ENCODE measurements at regions not wholly inside any gene's neighbourhood (a gene's known extent, or its start where the extent isn't known, plus 50 kb on each side); places are given as distances from the start of the nearest gene placed in this dataset.
"Not testable (repeated sequence)": the region's sequence is repeated elsewhere in the genome, so short reads cannot be mapped to it uniquely, and the experiment has no call there.

GRCh38 chr2:142617461-142617860, 260.0 kb upstream of the KYNU start:
- DNase-seq, result no peak

- DNase-seq, result no peak
These were observed 261.6 kb upstream of the KYNU start for GRCh38 chr2:142615876-142616275.

- not testable (repeated sequence) for DNase-seq
These were observed 264.3 kb upstream of the KYNU start for GRCh38 chr2:142613193-142613592.

- DNase-seq, result no peak
These were observed 272.0 kb upstream of the KYNU start for GRCh38 chr2:142605421-142605820.

GRCh38 chr2:142603759-142604158, 273.7 kb upstream of the KYNU start:
- DNase-seq, result no peak

GRCh38 chr2:142602418-142602989, 275.0 kb upstream of the KYNU start:
- DNase-seq, result no peak

- DNase-seq, result no peak
These were observed 275.7 kb upstream of the KYNU start for GRCh38 chr2:142601794-142602193.

GRCh38 chr2:142599504-142599903, 278.0 kb upstream of the KYNU start:
- no peak for DNase-seq

- DNase-seq, result no peak
These were observed 278.6 kb upstream of the KYNU start for GRCh38 chr2:142598846-142599245.

GRCh38 chr2:142596334-142597088, 281.0 kb upstream of the KYNU start:
- no peak for DNase-seq

- no peak for DNase-seq
These were observed 282.5 kb upstream of the KYNU start for GRCh38 chr2:142594935-142595334.

- no peak for DNase-seq
These were observed 285.3 kb upstream of the KYNU start for GRCh38 chr2:142592171-142592570.

GRCh38 chr2:142591420-142591819, 286.0 kb upstream of the KYNU start:
- DNase-seq, result no peak

- DNase-seq, result no peak
These were observed 289.2 kb upstream of the KYNU start for GRCh38 chr2:142588269-142588668.

GRCh38 chr2:142586693-142587580, 290.5 kb upstream of the KYNU start:
- DNase-seq, result no peak

- no peak for DNase-seq
These were observed 291.7 kb upstream of the KYNU start for GRCh38 chr2:142585785-142586184.

GRCh38 chr2:142582317-142582716, 295.1 kb upstream of the KYNU start:
- DNase-seq, result no peak

- no peak for DNase-seq
These were observed 296.0 kb upstream of the KYNU start for GRCh38 chr2:142581491-142581890.

GRCh38 chr2:142580691-142581090, 296.8 kb upstream of the KYNU start:
- no peak for DNase-seq

GRCh38 chr2:142575561-142575960, 301.9 kb upstream of the KYNU start:
- no peak for DNase-seq

GRCh38 chr2:142574388-142574787, 303.1 kb upstream of the KYNU start:
- no peak for DNase-seq

GRCh38 chr2:142572346-142573132, 304.9 kb upstream of the KYNU start:
- no peak for DNase-seq

GRCh38 chr2:142571934-142572333, 305.5 kb upstream of the KYNU start:
- no peak for DNase-seq
